ENCODE measurements at regions not wholly inside any gene's neighbourhood (a gene's known extent, or its start where the extent isn't known, plus 50 kb on each side); places are given as distances from the start of the nearest gene placed in this dataset.

DNA sequence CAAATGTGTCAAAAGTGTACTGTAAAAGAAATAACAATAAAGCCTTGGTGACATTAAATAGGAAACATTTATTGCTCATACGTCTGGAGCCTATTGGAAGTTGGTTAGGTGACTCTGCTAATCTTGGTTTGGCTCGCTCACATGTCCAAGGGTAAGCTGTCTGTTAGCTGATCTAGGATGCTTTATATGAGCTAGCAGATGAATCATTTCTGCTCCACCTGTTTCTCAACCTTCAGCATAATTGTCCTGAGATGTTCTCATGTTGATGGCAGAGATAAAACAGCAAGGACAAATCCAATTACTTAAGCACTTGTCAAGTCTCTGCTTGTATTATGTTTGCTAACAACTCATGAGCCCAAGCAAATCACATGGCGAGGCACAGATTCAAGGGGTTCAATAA, 56.0 kb upstream of the CD53 start:
- no peak for DNase-seq (ENCODE audit: low spot score)

- DNase-seq (ENCODE audit: low spot score), result no peak
These were observed 61.4 kb upstream of the CD53 start for GRCh38 chr1:110811529-110811928.

DNA sequence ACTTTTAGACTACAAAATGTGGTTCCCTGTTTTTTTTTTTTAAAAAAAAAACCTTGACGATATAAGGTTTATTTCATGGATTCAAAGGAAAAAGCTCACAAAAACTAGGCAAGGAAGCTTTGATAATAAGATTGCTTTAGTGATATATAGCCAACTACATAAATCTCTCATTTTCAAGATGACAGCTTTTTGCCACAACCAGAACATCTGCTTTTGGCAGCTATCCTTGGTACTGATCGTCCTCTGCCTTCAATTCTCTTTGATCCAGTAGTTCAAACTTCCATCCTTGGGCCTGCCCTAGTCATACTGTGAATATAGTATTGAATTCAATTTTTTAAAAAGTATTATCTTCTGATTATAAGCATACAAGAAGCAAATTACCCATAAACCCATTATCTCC, 72.9 kb upstream of the CD53 start:
- no peak for DNase-seq (ENCODE audit: low spot score)

- no peak for DNase-seq (ENCODE audit: low spot score)
These were observed 74.2 kb upstream of the CD53 start for GRCh38 chr1:110798691-110799256.

DNA sequence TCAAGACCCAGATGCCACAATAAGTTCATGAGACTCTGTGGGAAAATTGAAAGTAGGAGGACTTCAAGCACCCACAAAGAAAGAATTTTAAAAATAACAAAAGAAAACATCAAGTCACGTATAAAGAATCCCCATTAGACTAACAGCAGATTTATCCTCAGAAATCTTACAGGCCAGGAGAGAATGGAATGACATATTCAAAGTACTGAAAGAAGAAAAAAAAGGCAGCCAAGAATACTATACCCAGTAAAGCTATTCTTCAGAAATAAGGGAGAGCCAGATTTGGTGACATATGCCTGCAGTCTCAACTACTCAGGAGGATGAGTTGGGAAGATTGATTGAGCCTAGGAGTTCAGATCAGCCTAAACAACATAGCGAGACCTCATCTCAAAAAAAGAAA, 84.3 kb upstream of the CD53 start:
- no peak for DNase-seq (ENCODE audit: low spot score)

- DNase-seq (ENCODE audit: low spot score), result no peak
These were observed 85.4 kb upstream of the CD53 start for GRCh38 chr1:110787328-110788071.

DNA sequence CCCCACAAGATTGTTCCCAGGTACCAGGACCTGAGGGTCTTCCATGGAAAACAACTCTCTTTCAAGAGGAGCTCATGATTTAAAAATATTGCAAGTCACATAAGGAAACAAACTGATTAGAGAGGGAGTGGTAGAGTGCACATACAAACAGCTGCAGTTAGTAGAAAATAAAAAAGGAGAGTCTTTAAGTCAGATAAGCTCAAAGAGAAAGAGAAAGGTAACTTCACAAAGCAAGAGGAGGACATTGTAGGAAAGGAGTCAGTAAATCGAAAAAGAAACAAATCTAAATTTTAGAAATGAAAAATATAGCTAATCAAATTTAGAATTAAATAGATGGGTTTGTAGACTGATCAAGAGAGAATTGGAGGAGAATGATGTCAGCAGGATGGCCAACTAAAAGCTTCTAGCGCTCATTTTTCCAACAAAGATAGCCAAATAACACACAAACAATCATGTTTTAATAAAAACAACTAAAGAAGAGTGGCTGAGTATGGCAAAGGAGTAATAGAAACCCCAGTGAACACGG, 86.1 kb upstream of the CD53 start:
- no peak for DNase-seq (ENCODE audit: low spot score)

GRCh38 chr1:110785612-110786011, 87.3 kb upstream of the CD53 start:
- no peak for DNase-seq (ENCODE audit: low spot score)

GRCh38 chr1:110785055-110785454, 87.9 kb upstream of the CD53 start:
- DNase-seq (ENCODE audit: low spot score), result no peak

- peak; percentile 67 for DNase-seq (ENCODE audit: low spot score)
These were observed 89.5 kb upstream of the CD53 start for GRCh38 chr1:110783292-110783918.

- DNase-seq (ENCODE audit: low spot score), result no peak
These were observed 91.4 kb upstream of the CD53 start for GRCh38 chr1:110781525-110781924.

- peak; percentile 60 for DNase-seq (ENCODE audit: low spot score)
These were observed 92.1 kb upstream of the CD53 start for GRCh38 chr1:110780600-110781484.

DNA sequence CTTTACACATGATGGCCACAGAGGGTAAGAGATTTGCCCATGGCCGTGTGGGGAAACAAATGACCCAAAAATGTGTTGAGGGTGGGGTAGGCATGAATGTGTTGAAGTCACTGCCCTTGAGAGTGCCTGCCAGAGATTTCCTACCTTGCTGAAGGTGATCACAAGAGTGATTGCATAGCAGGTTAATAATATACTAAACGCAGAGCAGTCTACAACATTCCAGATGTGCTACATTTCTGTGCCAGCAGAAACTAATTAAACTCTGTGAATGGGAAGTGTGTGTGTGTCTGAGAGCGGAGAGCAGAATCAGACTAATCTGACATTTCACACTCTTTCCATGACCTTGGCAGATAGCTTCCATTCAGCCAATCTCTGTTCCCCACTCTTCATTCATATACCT, 93.3 kb upstream of the CD53 start:
- DNase-seq (ENCODE audit: low spot score), result no peak

GRCh38 chr1:110778821-110779220, 94.1 kb upstream of the CD53 start:
- no peak for DNase-seq (ENCODE audit: low spot score)

- DNase-seq (ENCODE audit: low spot score), result no peak
These were observed 95.7 kb upstream of the CD53 start for GRCh38 chr1:110777228-110777627.

GRCh38 chr1:110774398-110774797, 98.5 kb upstream of the CD53 start:
- DNase-seq (ENCODE audit: low spot score), result no peak

GRCh38 chr1:110773813-110774212, 99.1 kb upstream of the KCNA3 start:
- DNase-seq (ENCODE audit: low spot score), result no peak

GRCh38 chr1:110771245-110772022, 96.7 kb upstream of the KCNA3 start:
- no peak for DNase-seq (ENCODE audit: low spot score)

GRCh38 chr1:110770832-110771231, 96.1 kb upstream of the KCNA3 start:
- no peak for DNase-seq (ENCODE audit: low spot score)

DNA sequence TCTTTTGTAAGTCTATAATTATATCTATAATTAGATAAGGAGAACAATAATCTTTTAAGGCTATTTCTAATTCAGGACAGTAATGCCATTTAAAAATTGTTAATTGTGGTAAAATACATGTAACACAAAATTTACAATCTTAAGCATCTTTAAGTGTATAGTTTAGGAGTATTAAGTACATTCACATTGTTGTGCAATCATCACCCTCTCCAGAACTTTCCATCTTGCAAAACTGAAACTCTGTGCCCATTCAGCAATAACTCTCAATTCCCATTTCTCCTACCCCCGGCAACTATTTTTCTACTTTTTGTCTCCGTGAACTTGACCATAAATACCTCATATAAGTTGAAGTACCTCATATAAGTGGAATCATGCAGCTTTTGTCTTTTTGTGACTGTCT, 93.9 kb upstream of the KCNA3 start:
- DNase-seq (ENCODE audit: low spot score), result no peak

- DNase-seq (ENCODE audit: low spot score), result no peak
These were observed 91.6 kb upstream of the KCNA3 start for GRCh38 chr1:110766336-110766647.

Measured in AG08395 (cell line).